Activated CD4-positive, alpha-beta T cell treated with anti-CD3 and anti-CD28 coated beads for 4 hours (primary cell): ENCODE measurements at regions not wholly inside any gene's neighbourhood (a gene's known extent, or its start where the extent isn't known, plus 50 kb on each side); places are given as distances from the start of the nearest gene placed in this dataset.
"Not testable (repeated sequence)": the region's sequence is repeated elsewhere in the genome, so short reads cannot be mapped to it uniquely, and the experiment has no call there.

Experiments used
- DNase-seq, 2 donors: peaks; one replicate each; pipeline ENCODE4 v3.0.0-alpha.2; 2020

DNA sequence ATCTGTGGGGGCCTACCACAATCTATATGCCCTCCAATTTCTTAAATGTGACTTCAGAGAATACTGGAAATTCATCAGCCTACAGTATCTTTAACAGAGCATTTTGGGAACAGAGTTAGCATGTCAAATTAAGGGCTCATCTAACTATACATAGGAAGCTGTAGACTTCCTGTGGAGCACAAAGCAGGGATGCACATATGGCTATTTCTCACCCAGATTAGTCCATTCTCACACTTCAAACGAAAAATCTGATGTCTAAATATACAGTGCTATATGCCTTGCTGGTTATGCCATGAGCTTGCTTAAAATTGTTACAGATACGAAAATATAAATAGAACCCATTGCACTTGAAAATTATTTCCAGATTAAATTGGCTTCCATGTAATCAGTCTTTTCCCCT lies 1922.8 kb downstream of the MRPL39 start:
- DNase-seq: no peak

DNA sequence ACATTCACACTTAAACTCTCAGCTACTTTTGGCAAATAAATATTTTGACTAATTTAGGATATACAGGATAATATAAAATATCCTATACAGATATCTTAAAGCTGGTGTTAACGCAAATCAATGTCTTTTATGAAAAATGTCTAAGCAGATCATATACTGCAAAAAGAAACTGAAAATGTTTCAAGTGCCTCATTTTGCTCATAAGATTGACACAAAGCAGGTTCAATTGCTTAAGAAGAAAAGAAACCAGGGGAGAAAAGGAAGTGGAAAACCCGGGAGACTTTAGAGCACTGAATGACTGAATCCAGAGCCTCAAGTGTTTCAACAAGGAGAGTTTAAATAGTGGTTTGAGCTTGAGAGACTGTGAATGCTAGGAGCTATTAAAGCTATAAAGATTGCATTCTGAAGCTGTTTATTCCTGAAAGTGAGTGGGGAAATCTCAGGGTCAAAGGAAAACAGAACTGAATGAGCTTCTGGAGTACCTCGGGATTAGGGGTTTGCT lies 1943.0 kb downstream of the MRPL39 start:
- DNase-seq: no peak

DNA sequence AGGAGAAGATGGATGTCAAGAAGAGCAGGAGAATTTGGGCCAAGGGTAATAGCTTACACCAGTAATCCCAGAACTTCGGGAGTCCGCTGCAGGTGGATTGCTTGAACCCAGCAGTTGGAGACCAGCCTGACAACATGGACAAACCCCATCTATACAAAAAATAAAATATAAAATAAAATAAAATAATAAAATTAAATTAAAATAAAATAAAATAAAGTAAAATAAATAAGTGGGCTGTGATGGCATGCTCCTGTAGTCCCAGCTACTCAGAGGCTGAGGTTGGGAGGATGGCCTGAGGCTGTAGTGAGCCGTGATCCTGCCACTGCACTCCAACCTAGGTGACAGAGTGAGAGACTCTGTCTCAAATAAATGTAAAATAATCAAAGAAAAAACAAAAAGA lies 1946.7 kb downstream of the MRPL39 start:
- no peak for DNase-seq

DNA sequence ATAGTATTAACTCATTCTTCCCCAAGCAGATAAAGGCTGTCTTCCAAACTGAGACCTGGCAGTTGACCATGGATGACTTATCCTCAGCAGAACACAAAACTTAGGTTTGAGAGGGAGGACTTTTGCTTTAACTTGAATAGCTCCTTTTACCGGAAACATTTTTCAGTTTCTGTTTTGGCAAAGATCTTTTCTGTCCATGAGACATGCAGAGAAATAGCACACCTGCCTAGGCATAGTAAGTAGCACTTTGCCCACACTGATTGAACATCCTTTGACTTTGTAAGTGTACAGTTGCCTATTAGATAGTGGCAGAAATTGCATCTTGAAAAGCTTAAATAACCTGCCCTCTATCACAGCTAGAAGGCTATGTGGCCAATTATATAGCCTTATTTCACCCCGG lies 1962.5 kb downstream of the MRPL39 start:
- no peak for DNase-seq

DNA sequence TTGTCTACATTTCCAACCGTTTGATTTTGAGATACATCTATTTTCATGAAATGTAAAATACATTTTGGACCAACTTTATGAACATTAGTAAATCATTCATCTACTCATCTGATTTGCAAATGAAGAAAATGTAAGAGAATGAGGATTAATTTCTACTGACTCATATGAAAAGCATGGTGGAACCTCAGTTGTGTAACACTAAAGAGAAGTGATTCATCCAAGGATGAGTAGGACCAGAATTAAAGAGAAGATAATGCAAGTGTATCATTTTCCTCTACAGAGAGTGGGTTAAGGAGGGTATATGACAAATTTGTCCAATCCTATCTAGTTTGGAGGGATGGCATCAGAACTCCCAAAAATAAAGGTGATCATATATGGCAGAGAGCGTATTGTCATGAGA lies 1967.6 kb downstream of the MRPL39 start:
- DNase-seq: no peak

DNA sequence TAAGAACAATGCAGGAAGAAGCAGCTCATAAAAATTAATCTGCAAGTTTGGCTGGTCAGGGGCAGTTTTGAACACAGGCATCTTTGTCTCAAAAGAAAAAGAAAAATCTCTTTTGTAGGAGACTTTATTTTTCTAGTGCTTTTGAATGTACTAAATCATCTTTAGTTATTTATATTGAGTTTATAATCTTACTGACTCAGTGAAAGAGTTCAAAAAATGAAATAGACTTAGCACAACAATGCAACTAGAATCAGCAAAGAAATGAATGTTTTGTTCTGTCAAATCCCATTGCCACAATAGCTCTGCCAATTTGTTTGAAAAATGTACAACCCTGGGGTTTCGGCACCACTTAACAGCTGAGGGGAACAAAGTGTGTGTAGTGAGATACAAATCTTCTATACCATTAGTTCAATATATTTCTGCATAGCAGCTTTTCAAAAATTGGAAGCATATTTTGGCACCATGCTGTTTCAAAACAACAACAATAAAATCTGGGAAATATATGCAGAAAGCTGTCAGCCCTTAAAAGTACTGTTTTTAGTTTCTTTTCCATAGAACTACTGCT lies 1969.1 kb downstream of the MRPL39 start:
- DNase-seq: no peak

DNA sequence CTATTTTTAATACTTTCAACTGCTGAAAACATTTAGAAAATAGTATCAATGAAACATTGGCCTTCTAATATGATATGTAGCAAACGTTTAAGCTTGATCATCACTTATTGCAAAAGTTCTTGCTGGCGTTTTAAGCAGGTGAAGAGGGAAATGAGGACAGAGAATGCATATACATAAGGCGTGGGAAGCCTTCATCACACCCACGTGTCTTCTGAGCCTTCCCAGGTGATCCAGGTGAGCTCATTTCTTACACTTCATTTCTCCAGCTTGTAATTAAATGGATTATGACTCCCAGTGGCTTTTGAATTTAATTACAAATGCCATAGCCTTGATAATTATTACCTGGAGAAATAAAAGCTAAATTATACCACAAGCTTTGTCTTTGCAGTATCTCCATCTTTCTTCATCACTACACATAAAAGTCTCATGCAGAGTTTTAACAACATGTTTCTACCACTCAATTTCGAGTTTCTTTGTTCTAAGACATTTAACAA lies 1973.8 kb downstream of the MRPL39 start:
- DNase-seq: no peak

DNA sequence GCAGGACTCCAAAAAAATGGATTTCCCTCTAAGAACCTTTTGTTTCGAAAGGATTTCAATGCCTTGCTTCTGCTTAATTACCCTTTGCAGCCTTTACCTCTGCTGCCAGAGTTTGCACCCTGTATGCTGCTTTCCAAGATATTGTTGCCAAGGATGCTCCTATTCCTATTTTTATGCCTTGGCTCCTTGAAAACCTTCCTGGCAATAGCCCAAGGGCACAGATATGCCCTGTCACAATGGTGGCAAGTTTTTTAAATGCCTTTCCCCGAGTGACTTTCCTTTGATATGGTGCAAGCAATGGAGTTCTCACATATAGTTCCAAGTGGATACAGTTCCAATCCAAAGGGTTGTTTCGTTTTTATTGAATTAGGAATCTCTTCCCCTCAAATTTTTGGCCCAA lies 1983.0 kb downstream of the MRPL39 start:
- no peak for DNase-seq

DNA sequence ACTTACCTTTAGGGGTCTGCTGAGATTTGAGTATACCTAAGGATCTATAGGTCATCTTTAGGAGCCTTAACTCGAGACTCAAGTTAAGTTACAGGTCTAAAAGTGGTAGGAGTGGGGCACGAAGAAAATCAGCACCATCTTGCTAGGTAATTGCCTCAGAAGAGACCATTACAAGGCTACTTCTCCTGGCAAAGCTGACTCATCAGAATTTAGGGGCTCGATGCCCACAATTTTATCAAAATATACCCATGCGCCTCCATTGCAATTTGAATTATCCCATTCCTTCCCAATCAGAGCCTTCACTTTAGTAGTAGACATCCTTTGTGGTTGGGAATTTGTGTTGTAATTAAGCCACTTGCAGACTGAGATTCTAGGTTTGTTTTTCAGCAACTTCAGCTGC lies 1994.3 kb downstream of the MRPL39 start:
- no peak for DNase-seq

DNA sequence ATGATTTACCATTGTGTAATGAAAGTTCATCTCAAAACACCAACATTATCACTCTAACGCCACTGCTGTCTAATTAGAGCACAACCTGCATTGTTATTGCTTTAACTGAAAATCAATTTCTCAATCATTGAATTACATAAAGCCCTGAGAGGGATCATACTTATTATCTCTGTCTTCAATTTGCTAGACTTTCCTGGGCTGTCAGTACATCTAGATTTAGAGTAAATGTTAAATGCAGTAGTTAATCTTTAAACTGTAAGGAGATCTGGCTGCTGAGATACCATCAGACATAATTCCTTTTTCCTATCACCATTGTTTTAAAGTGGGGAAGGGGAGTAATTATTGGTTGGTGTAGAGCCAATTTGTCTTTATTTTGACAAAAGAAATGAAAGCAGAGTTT lies 1995.1 kb downstream of the MRPL39 start:
- no peak for DNase-seq

DNA sequence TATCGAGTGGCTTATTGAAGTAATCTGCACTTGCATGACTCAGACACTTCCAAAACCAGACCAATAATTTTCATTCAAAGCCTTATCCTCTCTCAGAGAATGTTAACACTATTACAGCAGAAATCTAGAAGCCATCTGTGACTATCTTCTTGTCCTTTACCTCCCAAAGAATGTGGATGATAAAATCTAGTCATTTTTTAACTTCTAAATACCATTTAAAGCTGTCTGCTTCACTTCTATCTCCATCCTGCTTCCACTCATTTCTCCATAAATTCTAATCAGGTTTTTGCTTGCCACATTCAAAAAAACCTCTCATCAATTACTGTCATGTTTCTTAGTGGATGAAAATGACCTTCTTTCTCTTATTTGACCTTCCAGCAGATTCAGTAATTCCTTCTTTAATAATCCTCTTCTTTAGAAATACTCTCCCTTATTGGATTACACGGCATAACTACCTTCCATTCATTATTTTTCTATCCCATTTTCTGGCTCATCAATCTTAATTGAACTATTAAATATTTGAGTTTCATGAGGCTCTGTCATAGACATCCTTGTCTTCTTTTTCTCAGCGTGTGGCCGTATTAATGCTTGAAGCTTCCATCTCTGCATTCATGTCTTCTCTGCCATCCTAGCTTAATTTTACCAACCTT lies 1999.4 kb downstream of the MRPL39 start:
- DNase-seq: no peak

DNA sequence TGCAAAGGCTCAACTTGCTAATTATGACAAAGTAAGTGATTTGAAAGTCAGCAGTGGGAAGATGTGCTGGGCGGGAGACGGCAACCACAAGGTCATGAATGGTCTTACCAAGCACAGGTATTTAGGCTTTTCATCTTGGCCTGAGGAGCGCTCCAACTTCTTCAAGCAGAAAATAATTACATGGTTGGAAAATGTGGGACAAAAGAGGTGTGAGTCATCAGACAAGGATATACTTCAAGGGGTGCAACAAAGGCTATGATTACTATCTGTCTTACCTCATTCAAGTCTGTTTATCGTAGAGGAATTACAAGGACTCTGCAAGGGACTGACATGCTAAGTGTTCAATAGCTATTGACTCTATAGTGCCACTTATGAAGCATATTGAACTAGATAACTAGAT lies 2005.7 kb downstream of the MRPL39 start:
- DNase-seq: no peak

DNA sequence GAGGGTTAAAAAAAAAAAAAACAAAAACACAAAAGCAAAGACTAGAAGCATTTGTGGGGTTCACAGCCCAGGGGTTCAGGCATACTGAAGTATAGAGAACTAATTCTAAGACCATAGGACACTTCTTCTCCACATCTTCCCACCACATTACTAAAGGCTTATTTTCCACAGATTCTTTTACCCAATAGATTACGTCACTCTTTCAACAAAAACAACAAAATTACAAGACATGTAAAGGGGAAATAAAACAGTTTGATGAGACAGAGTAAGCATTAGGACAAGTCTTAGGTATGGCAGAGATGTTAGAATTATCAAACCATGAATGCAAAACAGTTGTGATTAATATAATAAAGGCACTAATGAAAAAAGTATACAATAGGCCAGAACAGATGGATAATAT lies 2013.7 kb downstream of the MRPL39 start:
- no peak for DNase-seq

DNA sequence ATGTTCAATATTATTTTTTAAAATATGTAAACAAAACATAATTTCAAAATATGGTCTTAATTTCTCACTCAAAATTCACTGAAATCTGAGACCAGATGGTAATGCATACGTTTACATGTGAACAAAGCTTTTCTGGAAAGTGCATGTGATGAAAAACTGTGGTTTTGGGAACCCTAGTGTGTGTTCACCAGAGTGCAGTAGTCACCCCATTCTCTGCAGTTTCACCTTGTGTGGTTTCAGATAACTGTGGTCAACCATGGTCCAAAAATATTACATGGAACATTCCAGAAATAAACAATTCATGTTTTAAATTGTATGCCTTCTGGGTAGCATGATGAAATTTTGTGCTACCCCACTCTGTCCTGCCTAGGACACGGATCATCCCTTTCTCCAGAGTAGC lies 2021.9 kb downstream of the MRPL39 start:
- no peak for DNase-seq

DNA sequence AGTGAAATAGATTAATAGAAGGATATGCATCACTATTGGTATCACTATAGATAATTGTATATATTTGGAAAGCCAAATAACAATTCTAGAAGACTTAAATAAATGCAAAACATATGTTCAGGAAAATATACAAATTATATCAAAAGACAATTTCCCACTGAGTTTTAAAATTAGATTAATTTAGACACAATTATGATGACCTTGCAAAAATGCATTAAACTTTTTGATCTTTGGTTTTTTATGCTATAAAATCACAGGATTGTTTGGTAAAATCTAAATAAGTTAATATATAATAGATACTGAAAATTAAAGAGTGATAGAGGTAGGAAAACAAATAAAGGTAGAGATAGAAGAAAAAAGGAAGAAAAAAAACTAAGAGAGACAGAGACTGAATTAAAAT lies 2027.7 kb downstream of the MRPL39 start:
- DNase-seq: no peak

DNA sequence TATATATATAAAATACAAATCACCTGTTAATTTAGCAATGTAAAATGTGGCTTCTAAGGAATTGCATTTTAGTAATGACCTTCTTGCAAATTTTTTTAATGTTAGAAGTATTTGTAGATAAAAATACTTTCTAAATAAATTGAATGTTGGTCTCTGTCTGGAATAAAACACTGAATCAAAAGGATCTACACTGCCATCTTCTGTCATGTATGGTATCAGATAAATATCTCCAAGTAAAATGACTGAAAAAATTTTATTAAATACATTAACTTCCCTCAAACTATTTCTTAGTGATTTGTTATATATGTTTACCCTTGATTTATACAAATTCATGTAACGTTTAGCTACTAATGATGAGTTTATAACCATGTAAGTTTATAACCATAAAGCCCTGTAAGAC lies 2029.3 kb downstream of the MRPL39 start:
- DNase-seq: no peak

DNA sequence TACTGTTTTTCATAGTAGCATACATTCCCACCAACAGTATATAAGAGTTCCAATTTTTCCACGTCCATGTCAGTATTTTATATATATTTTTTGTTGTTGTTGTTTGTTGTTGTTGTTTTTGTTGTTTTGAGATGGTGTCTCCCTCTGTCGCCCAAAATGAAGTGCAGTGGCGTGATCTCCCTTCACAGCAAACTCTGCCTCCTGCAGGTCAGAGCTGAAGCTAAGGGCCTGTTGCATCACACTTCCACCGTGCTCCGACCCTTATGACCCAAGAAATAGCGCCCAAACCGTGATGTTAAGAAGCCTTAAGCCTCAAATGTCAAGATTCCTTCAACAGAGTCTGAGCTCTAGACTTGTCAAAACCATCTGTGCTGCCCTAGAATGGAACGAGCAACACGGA lies 2032.3 kb downstream of the MRPL39 start:
- DNase-seq: no peak

DNA sequence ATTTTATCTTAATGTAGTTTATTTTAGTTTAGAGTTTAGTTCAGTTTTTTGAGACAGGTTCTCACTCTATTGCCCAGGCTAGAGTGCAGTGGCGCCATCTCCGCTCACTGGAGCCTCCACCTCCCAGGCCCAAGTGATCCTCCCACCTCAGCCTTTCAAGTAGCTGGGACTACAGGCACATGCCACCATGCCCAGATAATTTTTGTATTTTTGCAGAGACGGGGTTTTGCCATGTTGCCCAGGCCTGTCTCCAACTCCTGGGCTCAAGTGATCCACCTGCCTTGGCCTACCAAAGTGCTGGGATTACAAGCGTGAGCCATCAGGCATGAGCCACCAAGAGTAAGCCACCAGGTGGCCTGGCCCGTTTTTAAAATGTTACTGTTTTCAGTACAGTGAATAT lies 2058.4 kb downstream of the MRPL39 start:
- DNase-seq: not testable (repeated sequence)

DNA sequence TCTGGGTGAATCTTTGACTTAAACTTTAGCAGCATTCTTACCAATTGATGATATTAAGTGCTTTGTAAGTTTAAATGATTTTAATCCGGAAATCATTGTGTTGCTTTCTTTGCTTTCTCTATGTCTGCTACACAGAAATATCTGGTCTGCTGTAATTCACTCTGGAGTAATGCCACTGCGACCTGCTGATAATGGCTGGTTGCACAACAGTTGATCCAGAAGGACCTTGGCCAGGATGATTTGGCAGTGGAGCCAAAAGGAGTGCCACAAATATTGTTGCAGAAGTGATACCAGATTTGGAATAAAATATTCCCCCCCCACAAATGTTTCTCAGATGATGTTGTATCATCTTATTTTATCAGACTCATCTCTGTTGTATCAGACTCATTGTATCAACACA lies 2063.9 kb downstream of the MRPL39 start:
- DNase-seq: no peak

DNA sequence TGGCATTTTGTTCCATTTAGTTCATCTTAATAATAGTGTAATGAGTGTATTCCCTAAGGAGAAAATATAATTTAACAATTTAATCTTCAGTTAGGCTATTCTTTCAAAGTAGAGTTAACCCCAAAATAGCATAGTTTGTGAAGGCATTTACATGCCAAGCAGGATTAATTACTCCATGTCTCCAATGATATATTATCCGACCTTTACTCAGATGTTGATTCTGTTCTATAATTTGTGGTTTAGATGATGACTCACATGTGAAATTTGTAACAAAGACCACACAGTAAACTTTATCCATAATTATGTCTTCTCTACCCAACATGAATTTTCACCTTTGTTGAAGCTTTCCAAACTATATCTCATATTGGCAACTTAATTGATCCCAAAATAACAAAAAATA lies 2065.2 kb downstream of the MRPL39 start:
- DNase-seq: no peak

DNA sequence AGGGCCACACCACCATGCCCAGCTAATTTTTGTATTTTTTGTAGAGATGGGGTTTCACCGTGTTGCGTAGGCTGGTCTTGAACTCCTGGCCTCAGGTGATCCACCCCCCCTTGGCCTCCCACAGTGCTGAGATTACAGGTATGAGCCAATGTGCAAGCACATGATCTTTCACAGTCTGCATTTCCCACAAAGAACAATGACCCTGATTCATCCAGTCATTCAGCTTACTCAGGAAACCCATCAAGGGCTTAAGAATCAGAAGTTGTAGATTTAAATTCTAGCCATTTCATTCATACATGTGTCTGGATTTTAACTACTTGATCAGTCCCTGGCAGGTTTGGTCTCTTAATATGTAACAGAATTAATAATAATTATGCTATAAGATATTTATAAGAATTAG lies 2065.7 kb downstream of the MRPL39 start:
- DNase-seq: no peak

DNA sequence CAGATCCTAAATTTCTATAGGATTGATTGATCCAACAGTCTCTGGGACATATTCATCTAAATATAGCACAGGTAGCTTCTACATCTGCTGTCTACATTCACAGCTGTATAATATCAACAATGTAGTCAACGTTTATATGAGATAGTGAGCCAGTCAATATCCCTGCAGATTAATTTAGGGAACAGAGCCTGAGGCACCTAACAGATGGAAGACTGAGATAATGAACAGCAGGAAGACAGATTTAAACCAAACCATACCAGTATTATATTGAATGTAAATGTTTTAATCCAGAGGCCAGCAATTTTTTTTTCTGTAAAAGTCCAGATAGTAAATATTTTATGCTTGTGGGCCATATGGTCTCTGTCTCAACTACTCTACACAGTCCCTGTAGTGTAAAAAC lies 2072.4 kb downstream of the MRPL39 start:
- no peak for DNase-seq

DNA sequence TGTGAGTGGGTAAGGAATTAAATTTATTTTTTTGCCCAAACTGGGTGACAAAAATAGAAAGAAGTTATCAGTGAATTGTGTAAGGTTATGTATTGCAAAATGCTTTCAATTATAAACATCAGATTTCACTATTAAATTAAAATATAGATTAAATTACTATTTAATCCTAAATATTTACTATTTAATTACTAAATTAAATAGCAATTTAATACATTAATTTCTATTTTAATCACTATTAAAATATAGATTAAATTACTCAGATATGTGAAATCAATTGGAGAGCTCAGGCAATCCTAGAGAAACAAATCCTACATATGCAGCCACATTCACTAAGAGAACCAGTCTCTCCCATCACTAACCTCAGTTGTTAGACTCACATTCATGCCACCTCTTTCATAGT lies 2075.8 kb downstream of the MRPL39 start:
- no peak for DNase-seq

DNA sequence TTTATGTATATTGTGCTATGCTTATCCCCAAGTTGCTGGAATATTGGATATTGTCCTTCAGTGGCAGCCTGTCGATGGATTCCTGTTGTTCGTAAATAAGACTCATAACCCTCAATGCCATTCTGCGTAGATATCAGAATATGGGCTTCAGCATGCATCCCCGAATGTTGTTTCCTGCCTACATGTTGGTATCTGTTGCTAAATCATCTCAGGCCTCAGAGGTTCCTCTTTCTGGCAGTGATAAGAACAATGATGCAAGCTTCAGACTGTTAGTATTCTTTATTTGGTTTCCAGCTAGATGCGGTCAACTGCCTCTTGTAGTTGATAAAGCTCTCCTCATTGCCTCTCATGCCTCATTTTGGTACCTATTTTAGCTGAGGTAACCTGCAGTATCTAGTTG lies 2082.6 kb downstream of the MRPL39 start:
- DNase-seq: no peak

DNA sequence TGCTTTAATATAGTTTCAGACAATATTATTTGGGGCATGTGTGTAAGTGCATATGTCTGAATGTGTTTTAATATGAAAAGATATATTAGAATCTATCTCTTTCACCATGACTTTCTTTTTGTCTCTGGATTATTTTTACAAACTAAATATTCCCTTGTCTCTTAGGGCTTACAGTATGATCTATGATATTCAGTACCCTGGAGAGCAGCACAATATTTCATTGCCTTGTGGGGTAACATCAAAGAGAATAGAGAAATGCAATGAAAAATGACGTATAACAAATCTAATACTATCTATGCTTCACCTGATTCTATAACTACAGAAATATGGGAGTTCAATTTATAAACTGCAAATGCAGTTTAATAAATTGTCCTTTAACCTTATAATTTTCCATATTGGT lies 2084.5 kb downstream of the MRPL39 start:
- DNase-seq: no peak
